Tibial nerve (tissue), 4 donors: ENCODE measurements at regions not wholly inside any gene's neighbourhood (a gene's known extent, or its start where the extent isn't known, plus 50 kb on each side); places are given as distances from the start of the nearest gene placed in this dataset.

Experiments
- DNase-seq, 2 donors: peaks; one replicate each; pipeline ENCODE4 v3.0.0-alpha.2; 2019; ENCODE audit warnings: low spot score in 2 of 2
- H3K27ac ChIP-seq, 4 donors: fragments of 200-600 bp; sonication (generic) in 3 of 4; one replicate each; pipeline ENCODE4 v1.5.1; 2017 to 2019; ENCODE audit warnings: mild to moderate bottlenecking in 1 of 4
- H3K27me3 ChIP-seq, 2 donors: fragments of 200-600 bp; sonication (generic) in 1 of 2; one replicate each; pipeline versions ENCODE4 v1.5.1 to v1.6.0; 2017 to 2019
- H3K36me3 ChIP-seq, 3 donors: fragments of 200-600 bp; sonication (generic); one replicate each; pipeline ENCODE4 v1.5.1; 2018 to 2019
- H3K4me1 ChIP-seq, 4 donors: fragments of 200-600 bp; sonication (generic) in 3 of 4; one replicate each; pipeline ENCODE4 v1.5.1; 2017 to 2019
- H3K4me3 ChIP-seq, 4 donors: fragments of 200-600 bp; sonication (generic) in 3 of 4; one replicate each; pipeline ENCODE4 v1.5.1; 2017 to 2019; ENCODE audit warnings: mild to moderate bottlenecking in 1 of 4, moderate library complexity in 1 of 4
- H3K9me3 ChIP-seq, 4 donors: fragments of 200-600 bp; sonication (generic) in 3 of 4; one replicate each; pipeline ENCODE4 v1.5.1; 2017 to 2019
- EP300 ChIP-seq, 2 donors: sonication (generic); formaldehyde crosslinking; IDR thresholded peaks; one replicate each; pipeline ENCODE4 v1.6.1; 2017; ENCODE audit warnings: antibody characterized with exemption in 2 of 2, mild to moderate bottlenecking in 1 of 2
- POLR2A ChIP-seq, 2 donors: fragments of 450-650 bp; IDR thresholded peaks; one replicate each; pipeline ENCODE4 v1.6.1; 2017; ENCODE audit warnings: antibody characterized with exemption in 2 of 2, mild to moderate bottlenecking in 2 of 2, moderate library complexity in 2 of 2
- WGBS, 2 donors: methylation state at CpG; one replicate each; pipeline ENCODE4 v1.1.5; 2018; 5-methylcytosine and 5-hydroxymethylcytosine counted together
- TF ChIP-seq, protein P1 (sequence below), 5 experiments: fragments of 200-600 bp in 3 of 5; fragments of 450-650 bp in 2 of 5; sonication (generic) in 3 of 5; IDR thresholded peaks; one replicate each; pipeline ENCODE4 v1.5.1; 2016 to 2019; ENCODE audit warnings: antibody characterized with exemption in 5 of 5, mild to moderate bottlenecking in 3 of 5, moderate library complexity in 2 of 5

DNA sequence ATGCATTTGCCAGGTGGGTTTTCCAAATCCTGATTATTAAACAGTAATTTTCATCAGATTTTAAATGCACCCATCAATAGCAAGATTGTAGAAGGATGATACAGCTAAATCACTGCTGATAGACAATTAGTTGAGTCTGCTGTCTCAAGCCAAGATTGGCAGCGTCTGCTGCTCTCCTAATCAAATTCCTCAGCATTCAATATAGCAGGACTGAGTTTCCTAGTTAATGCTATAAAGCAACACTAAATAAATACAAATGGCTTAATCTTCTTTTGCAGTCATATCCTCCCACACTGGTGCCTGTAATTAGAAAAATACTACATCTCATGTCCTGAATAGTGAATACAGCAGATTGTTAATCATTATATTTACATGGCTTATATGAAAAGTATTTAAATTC is 1028.8 kb downstream of the ADGRL2 start:
- 77 to 83% methylated on average over 1 of the region's 1 CpG for WGBS, 2 donors

DNA sequence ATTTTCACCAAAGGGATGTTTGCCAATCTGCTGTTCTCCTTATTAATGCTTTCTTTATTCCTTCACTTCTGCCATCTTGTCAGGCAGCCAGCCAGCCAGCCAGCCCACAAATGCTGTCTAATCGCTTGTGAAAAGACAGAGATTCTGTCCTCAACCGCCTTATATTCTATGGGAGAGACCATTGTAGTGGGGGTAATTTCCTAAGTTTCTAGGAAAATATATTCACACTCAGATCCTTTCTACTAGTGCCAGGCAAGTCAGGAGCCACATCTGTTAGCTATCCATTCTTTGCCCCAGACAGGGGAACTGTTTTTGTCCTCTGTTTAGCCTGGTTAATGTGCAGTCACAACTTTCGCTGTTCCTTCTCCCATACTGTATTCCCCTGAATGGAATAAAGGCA is 1023.1 kb downstream of the ADGRL2 start:
- Histone ChIP-seq H3K9me3 (no peaks in the 10 kb centered on the region), H3K27ac (no peak overlapping the region), H3K36me3 (no peaks in the 10 kb centered on the region), H3K4me1 (peaks cover 0 to 4% (median under 1%) of the 10 kb centered on the region in 4 donors), H3K4me3 (no peak overlapping the region), H3K27me3 (no peaks in the 10 kb centered on the region)
- WGBS, 2 donors, result 70 to 80% methylated on average over 3 of the region's 3 CpGs
- no peak for DNase-seq
- no peak for TF ChIP-seq EP300 (IDR thresholded peaks at IDR 0.05)
- TF ChIP-seq, protein P1, sequence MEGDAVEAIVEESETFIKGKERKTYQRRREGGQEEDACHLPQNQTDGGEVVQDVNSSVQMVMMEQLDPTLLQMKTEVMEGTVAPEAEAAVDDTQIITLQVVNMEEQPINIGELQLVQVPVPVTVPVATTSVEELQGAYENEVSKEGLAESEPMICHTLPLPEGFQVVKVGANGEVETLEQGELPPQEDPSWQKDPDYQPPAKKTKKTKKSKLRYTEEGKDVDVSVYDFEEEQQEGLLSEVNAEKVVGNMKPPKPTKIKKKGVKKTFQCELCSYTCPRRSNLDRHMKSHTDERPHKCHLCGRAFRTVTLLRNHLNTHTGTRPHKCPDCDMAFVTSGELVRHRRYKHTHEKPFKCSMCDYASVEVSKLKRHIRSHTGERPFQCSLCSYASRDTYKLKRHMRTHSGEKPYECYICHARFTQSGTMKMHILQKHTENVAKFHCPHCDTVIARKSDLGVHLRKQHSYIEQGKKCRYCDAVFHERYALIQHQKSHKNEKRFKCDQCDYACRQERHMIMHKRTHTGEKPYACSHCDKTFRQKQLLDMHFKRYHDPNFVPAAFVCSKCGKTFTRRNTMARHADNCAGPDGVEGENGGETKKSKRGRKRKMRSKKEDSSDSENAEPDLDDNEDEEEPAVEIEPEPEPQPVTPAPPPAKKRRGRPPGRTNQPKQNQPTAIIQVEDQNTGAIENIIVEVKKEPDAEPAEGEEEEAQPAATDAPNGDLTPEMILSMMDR (IDR thresholded peaks at IDR 0.05), result no peak
- TF ChIP-seq POLR2A (IDR thresholded peaks at IDR 0.05), result no peak

More for the DNA sequence above, 1028.8 kb downstream of the ADGRL2 start:
- H3K27me3 ChIP-seq, result no peaks in the 10 kb centered on the region
- no peak for DNase-seq
- H3K4me1 ChIP-seq, result no peaks in the 10 kb centered on the region
- H3K27ac ChIP-seq, result no peak overlapping the region
- TF ChIP-seq POLR2A (IDR thresholded peaks at IDR 0.05) (no peak), EP300 (IDR thresholded peaks at IDR 0.05) (no peak)
- TF ChIP-seq, protein P1 (IDR thresholded peaks at IDR 0.05), result no peak
- H3K36me3 ChIP-seq, result no peaks in the 10 kb centered on the region
- no peaks in the 10 kb centered on the region for H3K9me3 ChIP-seq
- H3K4me3 ChIP-seq, result no peak overlapping the region

DNA sequence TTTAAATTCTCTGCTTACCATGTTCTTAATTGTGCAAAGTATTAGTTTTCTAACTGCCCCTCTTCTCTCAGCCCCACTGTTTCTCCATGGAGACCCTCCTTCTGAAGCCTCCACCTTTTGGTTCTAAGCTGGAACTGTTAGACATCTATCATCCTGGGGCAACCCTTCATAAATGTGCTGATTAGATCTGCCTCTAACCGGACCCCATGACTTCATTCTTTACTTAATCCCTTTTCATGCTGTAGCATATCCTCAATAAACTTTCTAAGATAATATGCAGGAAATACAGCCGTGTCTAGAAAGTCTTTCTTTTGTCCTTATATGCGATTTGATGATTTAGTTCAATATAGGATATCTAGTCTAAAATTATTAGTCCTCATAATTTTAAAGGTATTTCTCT is 1020.1 kb downstream of the ADGRL2 start:
- Histone ChIP-seq H3K4me1 (peaks cover 0 to 4% (median 1%) of the 10 kb centered on the region in 4 donors), H3K27ac (no peak overlapping the region), H3K9me3 (no peaks in the 10 kb centered on the region), H3K27me3 (no peaks in the 10 kb centered on the region), H3K4me3 (no peak overlapping the region), H3K36me3 (no peaks in the 10 kb centered on the region)
- WGBS, 2 donors, result 79 to 81% methylated on average over 3 of the region's 3 CpGs
- DNase-seq, result no peak
- TF ChIP-seq, protein P1 (IDR thresholded peaks at IDR 0.05), result no peak

DNA sequence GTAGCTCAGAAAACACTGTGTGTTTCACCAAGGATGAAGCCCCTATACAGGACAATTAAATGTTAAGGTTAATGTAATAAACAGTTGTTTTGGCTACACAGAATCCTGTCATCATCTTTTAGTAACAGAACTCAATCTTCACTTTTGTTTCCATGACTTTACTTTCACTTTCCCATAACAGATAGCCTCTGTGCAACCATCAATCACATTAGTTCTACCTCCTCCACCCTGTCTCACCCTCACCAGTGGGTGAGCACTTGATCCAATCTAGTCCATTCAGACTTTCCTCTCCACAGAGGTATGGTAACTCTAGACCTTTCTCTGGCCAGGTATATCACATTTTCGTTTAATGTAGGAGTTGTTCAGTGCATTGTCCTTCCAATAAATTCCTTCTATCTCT is 1018.5 kb downstream of the ADGRL2 start:
- TF ChIP-seq, protein P1 (IDR thresholded peaks at IDR 0.05), result no peak
- no peak for TF ChIP-seq EP300 (IDR thresholded peaks at IDR 0.05)
- no peak for TF ChIP-seq POLR2A (IDR thresholded peaks at IDR 0.05)
- Histone ChIP-seq H3K27me3 (no peaks in the 10 kb centered on the region), H3K4me3 (no peak overlapping the region)

DNA sequence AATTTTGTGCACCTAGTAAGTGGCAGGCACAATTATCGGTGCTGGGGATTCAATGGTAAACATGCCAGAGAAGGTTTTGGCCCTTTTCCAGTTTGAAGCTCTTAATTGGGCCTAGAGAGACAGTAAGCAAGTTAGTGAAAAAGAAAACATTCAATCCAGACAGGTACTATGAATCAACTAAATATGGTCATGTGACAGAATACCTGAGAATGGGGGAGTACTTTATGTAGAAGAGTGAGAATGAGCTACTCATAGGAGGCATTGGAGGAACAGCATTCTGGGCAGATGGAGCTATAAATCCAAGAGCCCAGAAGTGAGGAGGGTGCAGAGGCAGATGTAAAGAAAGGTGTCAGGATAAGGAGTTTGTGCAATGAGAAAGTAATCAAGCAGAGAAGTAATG is 1017.9 kb downstream of the ADGRL2 start:
- TF ChIP-seq EP300 (IDR thresholded peaks at IDR 0.05) (no peak), POLR2A (IDR thresholded peaks at IDR 0.05) (no peak)
- TF ChIP-seq, protein P1 (IDR thresholded peaks at IDR 0.05), result no peak
- Histone ChIP-seq H3K9me3 (no peaks in the 10 kb centered on the region), H3K4me3 (no peak overlapping the region), H3K27ac (no peak overlapping the region), H3K27me3 (no peaks in the 10 kb centered on the region), H3K4me1 (peaks cover 0 to 4% (median 1%) of the 10 kb centered on the region in 4 donors), H3K36me3 (no peaks in the 10 kb centered on the region)
- DNase-seq, result no peak
- 93% methylated on average over 1 of the region's 1 CpG for WGBS, 2 donors

More for the DNA sequence above, 1018.5 kb downstream of the ADGRL2 start:
- H3K9me3 ChIP-seq, result no peaks in the 10 kb centered on the region
- no peak overlapping the region for H3K27ac ChIP-seq
- no peak for DNase-seq
- no peaks in the 10 kb centered on the region for H3K36me3 ChIP-seq
- peaks cover 0 to 4% (median 1%) of the 10 kb centered on the region in 4 donors for H3K4me1 ChIP-seq
- WGBS, 2 donors, result 66 to 77% methylated on average over 1 of the region's 1 CpG
